HG03565 (cell line): ENCODE measurements at regions not wholly inside any gene's neighbourhood (a gene's known extent, or its start where the extent isn't known, plus 50 kb on each side); places are given as distances from the start of the nearest gene placed in this dataset.

Experiments
- ATAC-seq: cut with Tn5 transposase; IDR thresholded peaks from one replicate; pipeline ENCODE4 v1.9.1; 2021; ENCODE audit warnings: mild to moderate bottlenecking, moderate library complexity; ENCODE audit not compliant: unreplicated experiment

GRCh38 chr7:84506151-84506550 is 311.6 kb upstream of the SEMA3A start:
- no peak for ATAC-seq

- ATAC-seq, result no peak
Observed at GRCh38 chr7:84502239-84502638, 307.6 kb upstream of the SEMA3A start.

GRCh38 chr7:84497873-84498272 is 303.3 kb upstream of the SEMA3A start:
- no peak for ATAC-seq

GRCh38 chr7:84495128-84495527 is 300.5 kb upstream of the SEMA3A start:
- ATAC-seq, result no peak

GRCh38 chr7:84492098-84493034 is 297.8 kb upstream of the SEMA3A start:
- ATAC-seq, result no peak

GRCh38 chr7:84490661-84491060 is 296.1 kb upstream of the SEMA3A start:
- no peak for ATAC-seq

- no peak for ATAC-seq
Observed at GRCh38 chr7:84484502-84485079, 290.0 kb upstream of the SEMA3A start.

GRCh38 chr7:84482476-84482875 is 287.9 kb upstream of the SEMA3A start:
- no peak for ATAC-seq

GRCh38 chr7:84479059-84479458 is 284.5 kb upstream of the SEMA3A start:
- no peak for ATAC-seq

- ATAC-seq, result no peak
Observed at GRCh38 chr7:84477786-84478478, 283.3 kb upstream of the SEMA3A start.

- ATAC-seq, result no peak
Observed at GRCh38 chr7:84474436-84474835, 279.8 kb upstream of the SEMA3A start.

- no peak for ATAC-seq
Observed at GRCh38 chr7:84471576-84471975, 277.0 kb upstream of the SEMA3A start.

GRCh38 chr7:84469034-84469433 is 274.4 kb upstream of the SEMA3A start:
- no peak for ATAC-seq

- no peak for ATAC-seq
Observed at GRCh38 chr7:84462259-84462658, 267.7 kb upstream of the SEMA3A start.

GRCh38 chr7:84461093-84461492 is 266.5 kb upstream of the SEMA3A start:
- ATAC-seq, result no peak

GRCh38 chr7:84455788-84456187 is 261.2 kb upstream of the SEMA3A start:
- no peak for ATAC-seq

- no peak for ATAC-seq
Observed at GRCh38 chr7:84454174-84454959, 259.8 kb upstream of the SEMA3A start.

GRCh38 chr7:84452618-84453017 is 258.0 kb upstream of the SEMA3A start:
- no peak for ATAC-seq

- no peak for ATAC-seq
Observed at GRCh38 chr7:84450772-84451171, 256.2 kb upstream of the SEMA3A start.

GRCh38 chr7:84447636-84448293 is 253.2 kb upstream of the SEMA3A start:
- no peak for ATAC-seq
